ENCODE measurements at regions not wholly inside any gene's neighbourhood (a gene's known extent, or its start where the extent isn't known, plus 50 kb on each side); places are given as distances from the start of the nearest gene placed in this dataset.
A peak's percentile ranks its signal among the peaks of the same experiment; 100 is the strongest.

DNA sequence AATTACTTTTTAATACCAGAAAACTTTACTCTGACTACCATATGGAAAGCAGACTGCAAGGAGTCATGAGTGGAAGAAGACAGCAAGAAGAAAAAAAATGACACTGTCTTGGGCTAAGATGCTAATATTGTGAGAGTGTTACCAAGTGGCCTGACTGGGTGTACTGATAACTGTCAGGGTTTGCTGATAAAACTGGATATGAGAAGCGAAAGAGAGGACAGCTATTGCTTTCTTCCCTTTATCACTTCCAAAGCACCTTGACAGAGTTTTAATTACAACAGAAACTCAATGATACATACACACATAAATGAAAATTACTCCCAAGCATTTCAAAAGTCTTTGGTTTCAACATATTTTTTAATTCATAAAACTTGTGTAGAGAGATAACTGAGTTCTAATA, 368.5 kb downstream of the ZEB2 start (continued):
- TF ChIP-seq RBM39 (optimal IDR thresholded peaks at IDR 0.05; ENCODE audit: low read depth, low read length), result no peak
- TF ChIP-seq NCOA4 (IDR thresholded peaks at IDR 0.05; ENCODE audit: partially characterized antibody), result no peak
- TF ChIP-seq HDGF (IDR thresholded peaks at IDR 0.05), result no peak
- TF ChIP-seq EWSR1 (IDR thresholded peaks at IDR 0.05; ENCODE audit: borderline replicate concordance, low read depth, partially characterized antibody), result no peak
- TF ChIP-seq, protein P1, sequence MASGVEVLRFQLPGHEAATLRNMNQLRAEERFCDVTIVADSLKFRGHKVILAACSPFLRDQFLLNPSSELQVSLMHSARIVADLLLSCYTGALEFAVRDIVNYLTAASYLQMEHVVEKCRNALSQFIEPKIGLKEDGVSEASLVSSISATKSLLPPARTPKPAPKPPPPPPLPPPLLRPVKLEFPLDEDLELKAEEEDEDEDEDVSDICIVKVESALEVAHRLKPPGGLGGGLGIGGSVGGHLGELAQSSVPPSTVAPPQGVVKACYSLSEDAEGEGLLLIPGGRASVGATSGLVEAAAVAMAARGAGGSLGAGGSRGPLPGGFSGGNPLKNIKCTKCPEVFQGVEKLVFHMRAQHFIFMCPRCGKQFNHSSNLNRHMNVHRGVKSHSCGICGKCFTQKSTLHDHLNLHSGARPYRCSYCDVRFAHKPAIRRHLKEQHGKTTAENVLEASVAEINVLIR (CRISPR knock-in tag; IDR thresholded peaks at IDR 0.05), result no peak
- no peak for TF ChIP-seq ELF2 (CRISPR knock-in tag; IDR thresholded peaks at IDR 0.05)
- TF ChIP-seq HDAC2 (IDR thresholded peaks at IDR 0.05), result peak; percentile 69; the same call in 1 of the 2 replicates
- TF ChIP-seq ZNF165 (CRISPR knock-in tag; IDR thresholded peaks at IDR 0.05; ENCODE audit: borderline replicate concordance), result no peak
- no peak for TF ChIP-seq ZFPM2 (CRISPR knock-in tag; IDR thresholded peaks at IDR 0.05)
- no peak for TF ChIP-seq CSDE1 (IDR thresholded peaks at IDR 0.05)
- no peak for TF ChIP-seq BRF1 (IDR thresholded peaks at IDR 0.05; ENCODE audit: borderline replicate concordance, extremely low read depth, insufficient read length)
- TF ChIP-seq ZKSCAN8 (CRISPR knock-in tag; IDR thresholded peaks at IDR 0.05), result no peak; the same call in 1 of the 2 replicates
- no peak for TF ChIP-seq RBM17 (IDR thresholded peaks at IDR 0.05; ENCODE audit: borderline replicate concordance, low read depth, low read length)
- TF ChIP-seq TBP (optimal IDR thresholded peaks at IDR 0.05; ENCODE audit: low read depth, low read length), result no peak
- no peak for TF ChIP-seq ZNF507 (tag; conservative IDR thresholded peaks at IDR 0.05)
- no peak for TF ChIP-seq SMAD1 (IDR thresholded peaks at IDR 0.05; ENCODE audit: low read depth, low read length, partially characterized antibody)
- TF ChIP-seq TARDBP (IDR thresholded peaks at IDR 0.05), result no peak
- TF ChIP-seq MEF2A (IDR thresholded peaks at IDR 0.05; ENCODE audit: control insufficient read depth, low read depth, low read length), result no peak
- no peak for TF ChIP-seq POLR3G (IDR thresholded peaks at IDR 0.05; ENCODE audit: extremely low read depth, insufficient read length, insufficient replicate concordance)
- TF ChIP-seq MYBL2 (IDR thresholded peaks at IDR 0.05; ENCODE audit: low read depth), result no peak
- no peak for TF ChIP-seq MYBL2 (CRISPR knock-in tag; IDR thresholded peaks at IDR 0.05; ENCODE audit: borderline replicate concordance)
- TF ChIP-seq, protein P2, sequence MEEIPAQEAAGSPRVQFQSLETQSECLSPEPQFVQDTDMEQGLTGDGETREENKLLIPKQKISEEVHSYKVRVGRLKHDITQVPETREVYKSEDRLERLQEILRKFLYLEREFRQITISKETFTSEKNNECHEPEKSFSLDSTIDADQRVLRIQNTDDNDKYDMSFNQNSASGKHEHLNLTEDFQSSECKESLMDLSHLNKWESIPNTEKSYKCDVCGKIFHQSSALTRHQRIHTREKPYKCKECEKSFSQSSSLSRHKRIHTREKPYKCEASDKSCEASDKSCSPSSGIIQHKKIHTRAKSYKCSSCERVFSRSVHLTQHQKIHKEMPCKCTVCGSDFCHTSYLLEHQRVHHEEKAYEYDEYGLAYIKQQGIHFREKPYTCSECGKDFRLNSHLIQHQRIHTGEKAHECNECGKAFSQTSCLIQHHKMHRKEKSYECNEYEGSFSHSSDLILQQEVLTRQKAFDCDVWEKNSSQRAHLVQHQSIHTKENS (CRISPR knock-in tag; IDR thresholded peaks at IDR 0.05), result no peak
- TF ChIP-seq CTBP1 (IDR thresholded peaks at IDR 0.05; ENCODE audit: borderline replicate concordance), result peak; percentile 62; the same call in 1 of the 2 replicates
- TF ChIP-seq BMI1 (IDR thresholded peaks at IDR 0.05; ENCODE audit: low read length), result no peak
- no peak for TF ChIP-seq YBX1 (IDR thresholded peaks at IDR 0.05)
- peak; percentile 56; the same call in 1 of the 2 replicates for TF ChIP-seq ZNF274 (IDR thresholded peaks at IDR 0.05; ENCODE audit: borderline replicate concordance, low read depth, low read length)
- no peak for TF ChIP-seq HLTF (IDR thresholded peaks at IDR 0.05)
- TF ChIP-seq MTA1 (IDR thresholded peaks at IDR 0.05; ENCODE audit: borderline replicate concordance), result no peak; the same call in 1 of the 2 replicates
- TF ChIP-seq MAFG (tag; conservative IDR thresholded peaks at IDR 0.05), result 0 out of 2 replicates have a peak, but pooled peaks have one; percentile 18
- no peak for TF ChIP-seq EGR1 (conservative IDR thresholded peaks at IDR 0.05)
- no peak for TF ChIP-seq SRSF1 (IDR thresholded peaks at IDR 0.05; ENCODE audit: low read depth, low read length)
- no peak for TF ChIP-seq RAD51 (IDR thresholded peaks at IDR 0.05; ENCODE audit: borderline replicate concordance, low read depth)
- TF ChIP-seq FOSL1 (tag; conservative IDR thresholded peaks at IDR 0.05), result peak; percentile 57
- TF ChIP-seq CBX5 (IDR thresholded peaks at IDR 0.05; ENCODE audit: borderline replicate concordance, low read depth), result no peak
